ENCODE measurements at regions not wholly inside any gene's neighbourhood (a gene's known extent, or its start where the extent isn't known, plus 50 kb on each side); places are given as distances from the start of the nearest gene placed in this dataset.

GRCh38 chr20:53800883-53801604 lies 207.4 kb upstream of the ZNF217 start:
- H3K9me1 ChIP-seq (ENCODE audit: insufficient read depth, low read length) = peaks cover 4% of the 10 kb centered on the region; the same call in 1 of the 2 replicates
- H3K79me1 ChIP-seq (ENCODE audit: low read depth in 1 of 2, low read length in 2 of 2) = no peaks in the 10 kb centered on the region
- H4K91ac ChIP-seq (ENCODE audit: insufficient read depth, low read depth, low read length) = no peak overlapping the region
- no peak overlapping the region for H2BK20ac ChIP-seq (ENCODE audit: low read depth, low read length)
- no TSS peak for BruUV-seq (replicated peaks)
- POLR2A ChIA-PET (ENCODE audit: unreplicated experiment) = no interaction called here
- H3K18ac ChIP-seq (ENCODE audit: low read depth, low read length) = no peak overlapping the region
- H2AK9ac ChIP-seq (replicated peaks; ENCODE audit: low read depth, low read length, poor library complexity) = no peak overlapping the region
- CTCF ChIA-PET = no interaction called here
- no peak overlapping the region for H3K14ac ChIP-seq (replicated peaks; ENCODE audit: low read depth, low read length)
- 77% methylated on average over 4 of the region's 13 CpGs; no CpG with 5 or more reads in 1 of the 2 experiments for WGBS, 2 experiments (ENCODE audit: extremely low coverage in 2 of 2, insufficient read length in 1 of 2)
- H3K4me1 ChIP-seq (ENCODE audit: control insufficient read depth, insufficient read depth, low read length) = peaks cover 7% of the 10 kb centered on the region
- H3K27ac ChIP-seq (ENCODE audit: insufficient read depth, low read length) = no peak overlapping the region
- dilution Hi-C loops (cut with HindIII; ENCODE audit: low sequenced_read_pairs, unreplicated experiment) = no loop called here
- H2BK15ac ChIP-seq (ENCODE audit: low read depth, low read length) = no peak overlapping the region; the same call in 2 of the 3 replicates
- no peak overlapping the region for H4K5ac ChIP-seq (ENCODE audit: low read depth, low read length)
- H2AFZ ChIP-seq (replicated peaks; ENCODE audit: low read length, poor library complexity) = peak overlapping the region; percentile 38
- no peak for ATAC-seq (ENCODE audit: low read depth)
- H3K4ac ChIP-seq (ENCODE audit: low read depth, low read length) = no peak overlapping the region; the same call in 1 of the 2 replicates
- no peak overlapping the region for H3K4me3 ChIP-seq (ENCODE audit: insufficient read depth, low read depth, low read length)
- no peak overlapping the region for H3K23ac ChIP-seq (ENCODE audit: low read depth, low read length)
- no peak overlapping the region; the same call in 1 of the 2 replicates for H2BK120ac ChIP-seq (ENCODE audit: low read depth, low read length)
- H3K56ac ChIP-seq (ENCODE audit: extremely low read depth, insufficient read depth, low read length) = no peak overlapping the region
- no peaks in the 10 kb centered on the region for H3K27me3 ChIP-seq (ENCODE audit: control insufficient read depth, insufficient read depth, low read length)
- DNase-seq = no peak
- intact Hi-C loops (cut with micrococcal nuclease) = no loop called here
- in situ Hi-C loops (cut with MboI; ENCODE audit: low sequenced_read_pairs) = no loop called here
- no peak overlapping the region for H3K4me2 ChIP-seq (ENCODE audit: low read depth, low read length)
- no peaks in the 10 kb centered on the region for H4K20me1 ChIP-seq (ENCODE audit: insufficient read depth, low read length)
- no peak overlapping the region for H4K8ac ChIP-seq (ENCODE audit: low read depth in 2 of 2, low read length in 2 of 2)
- no peak overlapping the region for H3K9ac ChIP-seq (ENCODE audit: low read depth, low read length)
- no peak for TF ChIP-seq MAFK (IDR thresholded peaks at IDR 0.05; ENCODE audit: low read depth, low read length)
- no peak for TF ChIP-seq NFE2L2 (IDR thresholded peaks at IDR 0.05; ENCODE audit: low read depth, low read length)
- no peak for TF ChIP-seq USF2 (IDR thresholded peaks at IDR 0.05; ENCODE audit: low read depth, low read length)
- no peak for TF ChIP-seq CTCF (conservative IDR thresholded peaks at IDR 0.05; ENCODE audit: low read depth, low read length)
- TF ChIP-seq MXI1 (IDR thresholded peaks at IDR 0.05; ENCODE audit: borderline replicate concordance, low read depth, low read length) = no peak
- no peak for TF ChIP-seq SMC3 (IDR thresholded peaks at IDR 0.05; ENCODE audit: low read depth, low read length)
- no peak for TF ChIP-seq RAD21 (IDR thresholded peaks at IDR 0.05; ENCODE audit: low read length)
- no peak for TF ChIP-seq FOS (IDR thresholded peaks at IDR 0.05; ENCODE audit: low read depth, low read length)
- no peak for TF ChIP-seq POLR2A (IDR thresholded peaks at IDR 0.05; ENCODE audit: low read depth, low read length)
- no peak for TF ChIP-seq RFX5 (IDR thresholded peaks at IDR 0.05; ENCODE audit: low read depth, low read length)
- TF ChIP-seq BHLHE40 (IDR thresholded peaks at IDR 0.05; ENCODE audit: low read depth, low read length) = no peak
- no peak for TF ChIP-seq MAZ (IDR thresholded peaks at IDR 0.05; ENCODE audit: borderline replicate concordance, low read depth, low read length)
- TF ChIP-seq CEBPB (IDR thresholded peaks at IDR 0.05; ENCODE audit: low read depth, low read length) = no peak
- no peak for TF ChIP-seq ELK1 (IDR thresholded peaks at IDR 0.05; ENCODE audit: borderline replicate concordance, low read depth, low read length)
- no peak for TF ChIP-seq CHD1 (IDR thresholded peaks at IDR 0.05; ENCODE audit: low read depth, low read length)
- TF ChIP-seq RCOR1 (IDR thresholded peaks at IDR 0.05; ENCODE audit: insufficient replicate concordance, low read length) = no peak
- H2AK5ac ChIP-seq (ENCODE audit: low read depth, low read length) = 0 out of 2 replicates have a peak overlapping the region, but pooled peaks have one; percentile 49
- H3K36me3 ChIP-seq (ENCODE audit: control insufficient read depth, insufficient read depth, low read length) = no peaks in the 10 kb centered on the region
- H3K9me3 ChIP-seq (ENCODE audit: control insufficient read depth, insufficient read depth, low read length) = no peaks in the 10 kb centered on the region
- no peak overlapping the region for H2BK5ac ChIP-seq (ENCODE audit: low read depth, low read length, poor library complexity, severe bottlenecking)

All from IMR-90 (cell line).